ENCODE measurements at regions not wholly inside any gene's neighbourhood (a gene's known extent, or its start where the extent isn't known, plus 50 kb on each side); places are given as distances from the start of the nearest gene placed in this dataset.

GRCh38 chr12:124461241-124461673 is 106.2 kb downstream of the NCOR2 start:
- no peaks in the 10 kb centered on the region for H3K27me3 ChIP-seq (replicated peaks; ENCODE audit: control insufficient read depth, insufficient read depth, low read length)
- intact Hi-C loops (cut with micrococcal nuclease; ENCODE audit: unreplicated experiment), result no loop called here
- POLR2A ChIA-PET, result no interaction called here
- Mint-ChIP-seq H3K4me3 (ENCODE audit: unreplicated experiment) (no peak overlapping the region), H3K4me1 (ENCODE audit: low read depth, unreplicated experiment) (no peaks in the 10 kb centered on the region), H3K9me3 (ENCODE audit: unreplicated experiment) (no peaks in the 10 kb centered on the region), H3K27me3 (ENCODE audit: insufficient read depth, unreplicated experiment) (no peaks in the 10 kb centered on the region), H3K36me3 (ENCODE audit: insufficient read depth, unreplicated experiment) (peaks cover 66% of the 10 kb centered on the region), H3K27ac (ENCODE audit: unreplicated experiment) (no peak overlapping the region)
- CTCF ChIA-PET, result no interaction called here
- no peaks in the 10 kb centered on the region for H3K9me3 ChIP-seq
- BruUV-seq (replicated peaks), result no TSS peak
- no peak overlapping the region for H3K4me3 ChIP-seq (ENCODE audit: low read depth, low read length)
- peaks cover 8% of the 10 kb centered on the region for H3K36me3 ChIP-seq (ENCODE audit: control insufficient read depth, insufficient read depth, low read length)
- no peaks in the 10 kb centered on the region for H3K4me1 ChIP-seq
- no peak for TF ChIP-seq CTCF (IDR thresholded peaks at IDR 0.05; ENCODE audit: insufficient read depth in 1 of 2, low read depth in 1 of 2, low read length in 1 of 2, severe bottlenecking in 1 of 2, unreplicated experiment in 1 of 2)
- no peak for DNase-seq

GRCh38 chr12:124460771-124461170 is 106.6 kb downstream of the NCOR2 start:
- Mint-ChIP-seq H3K36me3 (ENCODE audit: insufficient read depth, unreplicated experiment) (peaks cover 66% of the 10 kb centered on the region), H3K4me1 (ENCODE audit: low read depth, unreplicated experiment) (no peaks in the 10 kb centered on the region), H3K27me3 (ENCODE audit: insufficient read depth, unreplicated experiment) (no peaks in the 10 kb centered on the region), H3K9me3 (ENCODE audit: unreplicated experiment) (no peaks in the 10 kb centered on the region), H3K4me3 (ENCODE audit: unreplicated experiment) (no peak overlapping the region), H3K27ac (ENCODE audit: unreplicated experiment) (no peak overlapping the region)
- Histone ChIP-seq H3K36me3 (ENCODE audit: control insufficient read depth, insufficient read depth, low read length) (peaks cover 8% of the 10 kb centered on the region), H3K9me3 (no peaks in the 10 kb centered on the region), H3K4me1 (no peaks in the 10 kb centered on the region), H3K4me3 (ENCODE audit: low read depth, low read length) (no peak overlapping the region), H3K27me3 (replicated peaks; ENCODE audit: control insufficient read depth, insufficient read depth, low read length) (no peaks in the 10 kb centered on the region)
- POLR2A ChIA-PET, result no interaction called here
- no peak for TF ChIP-seq CTCF (IDR thresholded peaks at IDR 0.05; ENCODE audit: insufficient read depth in 1 of 2, low read depth in 1 of 2, low read length in 1 of 2, severe bottlenecking in 1 of 2, unreplicated experiment in 1 of 2)
- DNase-seq, result no peak
- CTCF ChIA-PET, result no interaction called here
- no TSS peak for BruUV-seq (replicated peaks)
- intact Hi-C loops (cut with micrococcal nuclease; ENCODE audit: unreplicated experiment), result no loop called here

GRCh38 chr12:124459852-124460645 is 107.4 kb downstream of the NCOR2 start:
- no peak for TF ChIP-seq CTCF (IDR thresholded peaks at IDR 0.05; ENCODE audit: insufficient read depth in 1 of 2, low read depth in 1 of 2, low read length in 1 of 2, severe bottlenecking in 1 of 2, unreplicated experiment in 1 of 2)
- H3K4me1 Mint-ChIP-seq (ENCODE audit: low read depth, unreplicated experiment), result no peaks in the 10 kb centered on the region
- intact Hi-C loops (cut with micrococcal nuclease; ENCODE audit: unreplicated experiment), result no loop called here

More at GRCh38 chr12:124459852-124460645, 107.4 kb downstream of the NCOR2 start:
- Histone ChIP-seq H3K36me3 (ENCODE audit: control insufficient read depth, insufficient read depth, low read length) (peaks cover 6% of the 10 kb centered on the region), H3K27me3 (replicated peaks; ENCODE audit: control insufficient read depth, insufficient read depth, low read length) (no peaks in the 10 kb centered on the region), H3K9me3 (no peaks in the 10 kb centered on the region), H3K4me1 (no peaks in the 10 kb centered on the region), H3K4me3 (ENCODE audit: low read depth, low read length) (no peak overlapping the region)
- BruUV-seq (replicated peaks), result no TSS peak
- H3K4me3 Mint-ChIP-seq (ENCODE audit: unreplicated experiment), result no peak overlapping the region
- no peaks in the 10 kb centered on the region for H3K27me3 Mint-ChIP-seq (ENCODE audit: insufficient read depth, unreplicated experiment)
- no peaks in the 10 kb centered on the region for H3K9me3 Mint-ChIP-seq (ENCODE audit: unreplicated experiment)
- peak overlapping the region; percentile 66 for H3K27ac Mint-ChIP-seq (ENCODE audit: unreplicated experiment)
- POLR2A ChIA-PET, result no interaction called here
- CTCF ChIA-PET, result no interaction called here
- H3K36me3 Mint-ChIP-seq (ENCODE audit: insufficient read depth, unreplicated experiment), result peaks cover 62% of the 10 kb centered on the region
- DNase-seq, result no peak

Data from Caco-2 (cell line).